Heart left ventricle (tissue), 16 donors: ENCODE measurements at regions not wholly inside any gene's neighbourhood (a gene's known extent, or its start where the extent isn't known, plus 50 kb on each side); places are given as distances from the start of the nearest gene placed in this dataset.

Source experiments
- ATAC-seq, 4 donors: fragments of 200-7000 bp; cut with Tn5 transposase; one replicate each; pipeline ENCODE4 v1.9.1; 2020 to 2022; ENCODE audit warnings: moderate library complexity in 4 of 4, mild to moderate bottlenecking in 3 of 4, moderate number of reproducible peaks in 1 of 4
- DNase-seq, 5 donors: peaks; one replicate each; pipeline ENCODE4 v3.0.0-alpha.2; 2020
- H3K27ac ChIP-seq, 12 donors: fragments of 200-600 bp; sonication (generic) in 4 of 12; one replicate each; pipeline versions ENCODE4 v1.5.0 to v1.8.0; 2016 to 2022; ENCODE audit warnings: mild to moderate bottlenecking in 2 of 12
- H3K27me3 ChIP-seq, 9 donors: fragments of 200-600 bp; sonication (generic) in 2 of 9; one replicate each; pipeline versions ENCODE4 v1.5.1 to v1.8.0; 2016 to 2022; ENCODE audit warnings: mild to moderate bottlenecking in 3 of 9
- H3K36me3 ChIP-seq, 9 donors: fragments of 200-600 bp; sonication (generic) in 2 of 9; one replicate each; pipeline versions ENCODE4 v1.5.0 to v1.8.0; 2018 to 2022; ENCODE audit warnings: mild to moderate bottlenecking in 2 of 9
- H3K4me1 ChIP-seq, 12 donors: fragments of 200-600 bp; sonication (generic) in 4 of 12; one replicate each; pipeline versions ENCODE4 v1.5.0 to v1.8.0; 2016 to 2022; ENCODE audit warnings: mild to moderate bottlenecking in 3 of 12
- H3K4me3 ChIP-seq, 12 donors: fragments of 200-600 bp; sonication (generic) in 4 of 12; one replicate each; pipeline versions ENCODE4 v1.5.0 to v1.8.0; 2017 to 2022; ENCODE audit warnings: mild to moderate bottlenecking in 9 of 12, moderate library complexity in 4 of 12
- H3K9me3 ChIP-seq, 12 donors: fragments of 200-600 bp; sonication (generic) in 4 of 12; one replicate each; pipeline versions ENCODE4 v1.5.0 to v1.8.0; 2016 to 2022; ENCODE audit warnings: mild to moderate bottlenecking in 1 of 12
- POLR2A ChIP-seq, 2 donors: fragments of 450-650 bp; IDR thresholded peaks; one replicate each; pipeline ENCODE4 v1.6.1; 2017; ENCODE audit warnings: antibody characterized with exemption in 2 of 2, mild to moderate bottlenecking in 2 of 2, moderate library complexity in 2 of 2
- WGBS, 4 donors: extraction: QIAGEN DNeasy Blood & Tissue Kit in 2 of 4; methylation state at CpG; one replicate each; pipeline versions ENCODE4 v1.1.5 to v1.1.7; 2013 to 2018; 5-methylcytosine and 5-hydroxymethylcytosine counted together
- intact Hi-C, 10 donors: fragments of 100-400 bp; cut with DNase I; formaldehyde crosslinking; loops; one replicate each; pipeline versions ENCODE4 v1.11.1 to v1.14.2; 2022
- TF ChIP-seq, protein P1 (sequence below), 12 donors: fragments of 200-600 bp; sonication (generic) in 4 of 12; IDR thresholded peaks; one replicate each; pipeline versions ENCODE4 v1.5.0 to v1.8.0; 2018 to 2022; ENCODE audit warnings: antibody characterized with exemption in 12 of 12, mild to moderate bottlenecking in 5 of 12
- donor health status: ischemic (EF 13 %, LVEDD 7.1; RV severe dilation, severe dysfunction).
- donor health status: healthy with polysubstance abuse.
- donor health status: DM: no; HTN: yes; CAD: no.
- donor health status: DM: no; HTN: no; CAD: no.
- donor health status: ischemic (EF 25% LVEDD 6.9; RV normal size, moderate dysfunction).
- donor health status: ischemic (EF 25% LVEDD 5.7; RV mildly dilated, moderate dysfunction).
- donor health status: healthy.
- donor health status: DM: yes; HTN: yes; CAD: no.
- donor health status: ischemic (EF 35%, LVEDD 5.7; RV mildly dilated, moderate dysfunction).
- donor health status: nonischemic (EF 11% LVEDD 7.7; RV severe dilation, severe dysfunction).
- donor health status: DM: yes; HTN: yes; CAD: no.
- donor health status: PGD.
- donor health status: ischemic (EF 29% LVEDD 5.4; RV normal size, mild dysfunction).
- donor health status: nonischemic (EF 23%, LVEDD 6.1; RV moderate dilation, normal function).

DNA sequence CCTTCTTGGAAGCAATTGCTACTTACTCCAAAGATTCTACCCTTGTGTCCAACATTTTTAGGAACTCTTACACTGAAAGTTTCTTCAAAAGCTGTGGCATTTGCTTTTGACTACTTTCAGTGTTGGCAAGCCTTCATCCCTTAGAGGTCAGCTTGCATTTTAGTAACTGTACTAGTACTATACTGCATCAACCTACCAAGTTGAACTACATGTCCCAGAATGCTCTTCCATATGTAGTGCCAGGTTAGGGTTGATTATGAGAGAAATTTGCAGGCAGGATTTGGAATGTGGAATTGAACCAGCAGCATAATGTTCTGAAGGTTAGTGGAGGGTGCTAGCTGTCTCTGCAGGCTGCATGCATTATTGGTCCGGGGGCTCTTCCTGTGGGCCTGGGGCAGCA is 189.9 kb upstream of the FOXN2 start:
- ATAC-seq (no peak), DNase-seq (no peak)
- H3K4me3 ChIP-seq, result no peak overlapping the region
- TF ChIP-seq, protein P1, sequence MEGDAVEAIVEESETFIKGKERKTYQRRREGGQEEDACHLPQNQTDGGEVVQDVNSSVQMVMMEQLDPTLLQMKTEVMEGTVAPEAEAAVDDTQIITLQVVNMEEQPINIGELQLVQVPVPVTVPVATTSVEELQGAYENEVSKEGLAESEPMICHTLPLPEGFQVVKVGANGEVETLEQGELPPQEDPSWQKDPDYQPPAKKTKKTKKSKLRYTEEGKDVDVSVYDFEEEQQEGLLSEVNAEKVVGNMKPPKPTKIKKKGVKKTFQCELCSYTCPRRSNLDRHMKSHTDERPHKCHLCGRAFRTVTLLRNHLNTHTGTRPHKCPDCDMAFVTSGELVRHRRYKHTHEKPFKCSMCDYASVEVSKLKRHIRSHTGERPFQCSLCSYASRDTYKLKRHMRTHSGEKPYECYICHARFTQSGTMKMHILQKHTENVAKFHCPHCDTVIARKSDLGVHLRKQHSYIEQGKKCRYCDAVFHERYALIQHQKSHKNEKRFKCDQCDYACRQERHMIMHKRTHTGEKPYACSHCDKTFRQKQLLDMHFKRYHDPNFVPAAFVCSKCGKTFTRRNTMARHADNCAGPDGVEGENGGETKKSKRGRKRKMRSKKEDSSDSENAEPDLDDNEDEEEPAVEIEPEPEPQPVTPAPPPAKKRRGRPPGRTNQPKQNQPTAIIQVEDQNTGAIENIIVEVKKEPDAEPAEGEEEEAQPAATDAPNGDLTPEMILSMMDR (IDR thresholded peaks at IDR 0.05), result no peak
- no peak for TF ChIP-seq POLR2A (IDR thresholded peaks at IDR 0.05)
- peaks cover 0 to 10% (median 0%) of the 10 kb centered on the region in 12 donors for H3K4me1 ChIP-seq
- WGBS, 4 donors, result 77 to 100% (median 94%) methylated on average over 1 of the region's 1 CpG
- H3K27me3 ChIP-seq, result no peaks in the 10 kb centered on the region
- no peak overlapping the region for H3K27ac ChIP-seq
- no peaks in the 10 kb centered on the region for H3K9me3 ChIP-seq
- intact Hi-C loops, result no loop called here
- H3K36me3 ChIP-seq, result no peaks in the 10 kb centered on the region

DNA sequence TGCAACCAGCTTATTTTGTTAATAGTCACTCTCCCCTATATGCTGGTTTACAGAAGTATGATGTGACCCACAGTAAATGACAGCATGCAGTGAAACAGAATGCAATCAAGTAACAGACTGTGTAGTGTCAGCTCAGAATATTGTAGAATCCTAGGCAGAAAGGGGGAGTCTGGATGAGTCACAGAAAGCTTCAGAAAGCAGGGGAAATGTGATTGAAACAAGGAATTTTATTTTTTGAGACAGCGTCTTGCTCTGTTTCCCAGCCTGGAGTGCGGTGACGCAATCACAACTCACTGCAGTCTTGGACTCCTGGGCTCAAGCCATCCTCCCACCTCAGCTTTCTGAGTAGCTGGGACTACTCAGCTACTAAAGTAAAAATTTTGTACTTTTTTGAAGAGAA is 188.3 kb upstream of the FOXN2 start:
- intact Hi-C loops, result no loop called here
- peak in 1 of 4 donors; percentile 42 for ATAC-seq
- H3K27ac ChIP-seq, result no peak overlapping the region
- TF ChIP-seq POLR2A (IDR thresholded peaks at IDR 0.05), result no peak
- TF ChIP-seq, protein P1 (IDR thresholded peaks at IDR 0.05), result no peak
- H3K4me3 ChIP-seq, result no peak overlapping the region
- peaks cover 0 to 2% (median 0%) of the 10 kb centered on the region in 12 donors for H3K4me1 ChIP-seq
- whole genome bisulfite sequencing, 4 donors, result 70 to 89% (median 84%) methylated on average over 3 of the region's 3 CpGs
- DNase-seq, result peak in 1 of 5 donors; percentile 47
- no peaks in the 10 kb centered on the region for H3K27me3 ChIP-seq
- H3K9me3 ChIP-seq, result no peaks in the 10 kb centered on the region
- no peaks in the 10 kb centered on the region for H3K36me3 ChIP-seq

DNA sequence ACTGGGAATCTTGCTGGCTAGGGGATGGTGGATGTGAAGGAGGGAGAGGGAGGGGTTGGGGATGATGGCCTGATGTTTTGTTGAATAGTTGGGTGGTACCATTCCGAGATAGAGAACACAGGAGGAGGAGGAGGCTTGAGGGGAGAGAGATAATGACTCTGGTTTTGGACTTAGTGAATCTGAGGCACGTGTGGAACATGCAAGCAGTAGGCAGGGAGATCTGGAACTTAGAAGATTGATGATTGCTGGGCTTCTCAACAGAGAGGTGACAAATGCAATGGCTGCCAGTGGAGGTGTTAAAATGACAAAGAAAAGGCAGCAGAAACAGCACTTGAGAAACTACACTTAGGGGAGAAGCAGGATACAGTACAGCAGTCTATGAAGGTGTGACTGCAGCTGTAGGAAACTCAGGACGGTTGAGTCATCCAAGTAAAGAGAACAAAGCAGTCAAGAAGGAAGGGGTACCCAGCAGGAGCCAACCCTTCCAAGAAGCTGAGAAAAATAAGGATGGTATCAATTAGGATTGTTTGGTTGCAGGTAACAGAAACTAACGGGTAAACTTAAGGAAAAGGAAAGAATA is 186.8 kb upstream of the FOXN2 start:
- no peak for DNase-seq
- no peaks in the 10 kb centered on the region for H3K36me3 ChIP-seq
- intact Hi-C loops, result no loop called here
- peaks cover 0 to 7% (median 0%) of the 10 kb centered on the region in 12 donors for H3K4me1 ChIP-seq
- 51 to 60% (median 56%) methylated on average over 4 of the region's 4 CpGs for WGBS, 4 donors
- TF ChIP-seq, protein P1 (IDR thresholded peaks at IDR 0.05), result no peak
- TF ChIP-seq POLR2A (IDR thresholded peaks at IDR 0.05), result no peak
- H3K27ac ChIP-seq, result no peak overlapping the region
- no peaks in the 10 kb centered on the region for H3K27me3 ChIP-seq
- H3K4me3 ChIP-seq, result no peak overlapping the region
- ATAC-seq, result no peak
- H3K9me3 ChIP-seq, result no peaks in the 10 kb centered on the region

DNA sequence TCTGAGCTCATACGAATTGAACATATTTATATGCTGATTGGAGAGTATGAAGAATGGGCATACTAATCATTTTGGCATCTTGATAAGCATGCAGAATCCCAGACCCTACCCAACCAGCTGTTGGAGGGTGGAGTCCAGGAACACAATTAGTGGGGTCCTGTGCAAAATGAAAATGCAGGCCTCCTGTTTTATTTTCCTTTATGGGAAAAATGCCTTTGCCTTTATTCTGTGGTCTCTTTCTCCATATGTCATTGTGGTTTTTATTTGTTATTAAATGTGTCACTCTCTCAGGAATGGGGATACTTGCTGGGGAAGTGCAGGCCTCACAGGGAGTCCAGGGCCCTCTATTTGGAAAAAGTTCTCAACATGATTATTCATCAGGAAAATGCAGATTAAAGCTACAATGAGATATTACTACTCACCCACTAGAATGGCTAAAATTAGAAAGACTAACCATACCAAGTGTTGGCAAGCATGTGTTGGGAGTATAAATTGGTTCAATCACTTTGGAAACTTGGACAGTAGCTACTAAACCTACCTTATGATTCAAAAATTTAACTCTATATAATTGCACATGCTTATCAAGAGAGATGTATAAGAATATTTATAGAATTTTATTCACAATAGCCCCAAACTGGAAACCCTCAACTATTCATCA is 185.1 kb upstream of the FOXN2 start:
- no peak for DNase-seq
- Histone ChIP-seq H3K36me3 (no peaks in the 10 kb centered on the region), H3K4me3 (no peak overlapping the region), H3K9me3 (no peaks in the 10 kb centered on the region), H3K27me3 (no peaks in the 10 kb centered on the region), H3K27ac (no peak overlapping the region), H3K4me1 (peaks cover 0 to 7% (median 0%) of the 10 kb centered on the region in 12 donors)
- ATAC-seq, result no peak
- 80 to 87% (median 84%) methylated on average over 1 of the region's 1 CpG for WGBS, 4 donors
- no peak for TF ChIP-seq POLR2A (IDR thresholded peaks at IDR 0.05)
- TF ChIP-seq, protein P1 (IDR thresholded peaks at IDR 0.05), result no peak
- intact Hi-C loops, result no loop called here
